Thymus (tissue), 11 donors: ENCODE measurements at regions not wholly inside any gene's neighbourhood (a gene's known extent, or its start where the extent isn't known, plus 50 kb on each side); places are given as distances from the start of the nearest gene placed in this dataset.

ENCODE experiments used
- DNase-seq, 9 donors: peaks; one replicate each; pipeline ENCODE4 v3.0.0-alpha.2; 2013; ENCODE audit warnings: low spot score in 9 of 9, low read depth in 6 of 9, missing footprints in 1 of 9
- H3K27ac ChIP-seq, 2 donors: one replicate each; pipeline ENCODE4 v1.5.1; 2013; ENCODE audit warnings: control low read depth in 1 of 2, low read depth in 1 of 2, low read length in 1 of 2, mild to moderate bottlenecking in 1 of 2, moderate library complexity in 1 of 2
- H3K27me3 ChIP-seq, 2 donors: one replicate each; pipeline ENCODE4 v1.5.1; 2013; ENCODE audit warnings: low read length in 1 of 2; ENCODE audit not compliant: control insufficient read depth in 2 of 2, insufficient read depth in 1 of 2
- H3K36me3 ChIP-seq, 2 donors: one replicate each; pipeline ENCODE4 v1.5.1; 2013; ENCODE audit warnings: low read length in 1 of 2, mild to moderate bottlenecking in 1 of 2, moderate library complexity in 1 of 2; ENCODE audit not compliant: control insufficient read depth in 2 of 2, insufficient read depth in 2 of 2
- H3K4me1 ChIP-seq, 2 donors: one replicate each; pipeline ENCODE4 v1.5.1; 2013; ENCODE audit warnings: low read length in 2 of 2; ENCODE audit not compliant: control insufficient read depth in 2 of 2, insufficient read depth in 2 of 2
- H3K4me3 ChIP-seq, 2 donors: one replicate each; pipeline ENCODE4 v1.5.1; 2013; ENCODE audit warnings: low read length in 2 of 2, control low read depth in 1 of 2, mild to moderate bottlenecking in 1 of 2
- H3K9me3 ChIP-seq, 2 donors: one replicate each; pipeline ENCODE4 v1.5.1; 2013; ENCODE audit warnings: low read length in 1 of 2, mild to moderate bottlenecking in 1 of 2; ENCODE audit not compliant: control insufficient read depth in 2 of 2, insufficient read depth in 1 of 2
- WGBS: extraction: QIAGEN DNeasy Blood & Tissue Kit; methylation state at CpG from one replicate; pipeline ENCODE4 v1.1.7; 2013; 5-methylcytosine and 5-hydroxymethylcytosine counted together
- donor health status: healthy.

DNA sequence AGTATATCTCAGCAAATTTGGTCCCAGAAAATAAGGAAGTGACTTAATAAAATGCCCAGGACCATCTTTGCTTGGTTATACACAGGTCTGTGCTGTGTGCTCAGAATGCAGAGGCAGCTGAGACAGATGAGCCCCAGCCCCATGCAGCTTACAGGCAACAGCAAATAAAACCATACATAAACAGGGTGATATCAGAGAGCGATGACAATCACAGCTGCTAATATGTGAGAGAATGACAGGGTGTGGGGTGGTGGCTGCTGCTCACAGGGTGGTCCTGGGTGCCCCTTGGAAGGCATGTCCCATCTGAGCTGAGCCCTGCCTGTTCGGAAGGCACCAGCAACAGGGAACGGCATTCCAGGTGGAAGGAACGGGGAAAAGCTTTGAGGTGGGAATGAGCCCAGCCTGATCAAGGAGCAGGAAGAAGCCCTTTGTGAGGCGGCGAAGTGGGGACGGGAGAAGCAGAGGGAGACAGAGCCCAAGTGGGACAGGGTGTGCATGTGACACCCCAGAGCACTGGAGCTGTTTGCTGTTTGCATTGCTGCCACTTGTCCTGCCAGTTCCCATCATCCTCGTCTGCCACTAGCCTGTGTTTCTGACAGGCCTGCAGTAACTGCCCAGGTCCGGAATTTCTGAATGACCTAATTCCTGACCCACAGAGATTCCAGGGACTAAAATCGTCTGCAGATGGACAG is 150.5 kb downstream of the KATNIP start:
- no peak for DNase-seq
- no peak overlapping the region for H3K27ac ChIP-seq
- H3K9me3 ChIP-seq = no peaks in the 10 kb centered on the region
- no peaks in the 10 kb centered on the region for H3K4me1 ChIP-seq
- no peaks in the 10 kb centered on the region for H3K27me3 ChIP-seq
- peaks cover 2 to 11% of the 10 kb centered on the region in 2 donors for H3K36me3 ChIP-seq
- H3K4me3 ChIP-seq = no peak overlapping the region
- 97% methylated on average over 10 of the region's 10 CpGs for WGBS

DNA sequence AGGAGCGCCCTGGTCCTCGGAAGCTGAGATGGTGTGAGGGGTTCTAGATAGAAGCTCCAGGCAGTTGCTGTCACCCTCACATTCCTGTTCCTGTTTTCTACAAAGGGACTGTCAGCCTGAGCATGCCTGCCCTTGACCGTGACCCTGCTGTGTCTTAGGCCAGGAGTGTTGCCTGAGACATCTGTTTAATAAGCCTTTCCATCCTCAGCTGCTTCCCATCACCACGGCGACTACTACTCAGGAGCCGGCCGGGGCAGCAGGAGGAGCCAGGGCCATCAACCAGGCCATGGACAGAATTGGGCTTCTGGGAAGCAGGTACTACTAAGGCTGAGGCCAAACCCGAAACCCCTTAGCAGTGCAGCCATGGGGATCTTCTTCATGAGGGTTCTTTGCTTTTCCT is 151.4 kb downstream of the KATNIP start:
- H3K9me3 ChIP-seq = no peaks in the 10 kb centered on the region
- H3K4me1 ChIP-seq = no peaks in the 10 kb centered on the region
- DNase-seq = no peak
- no peak overlapping the region for H3K27ac ChIP-seq
- peaks cover 2 to 14% of the 10 kb centered on the region in 2 donors for H3K36me3 ChIP-seq
- 96% methylated on average over 8 of the region's 8 CpGs for WGBS
- no peaks in the 10 kb centered on the region for H3K27me3 ChIP-seq
- H3K4me3 ChIP-seq = no peak overlapping the region

DNA sequence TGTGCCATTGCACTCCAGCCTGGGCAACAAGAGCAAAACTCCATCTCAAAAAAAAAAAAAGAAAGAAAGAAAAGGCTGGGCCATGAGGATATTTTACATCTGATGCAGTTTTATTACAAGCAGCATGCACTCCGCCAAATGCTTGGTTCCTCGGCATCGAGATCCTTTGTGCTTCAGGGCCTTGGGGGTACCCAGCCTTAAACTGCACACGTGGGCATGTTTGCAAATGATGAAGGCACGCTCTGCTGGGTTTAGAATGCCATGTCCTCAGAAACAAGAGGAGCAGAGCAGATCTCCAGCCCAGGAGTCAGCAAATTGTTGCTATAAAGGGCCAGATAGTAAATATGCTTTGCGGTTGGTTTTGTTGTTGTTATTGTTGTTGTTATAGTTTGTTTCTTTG is 153.2 kb downstream of the KATNIP start:
- no peak overlapping the region for H3K27ac ChIP-seq

DNA sequence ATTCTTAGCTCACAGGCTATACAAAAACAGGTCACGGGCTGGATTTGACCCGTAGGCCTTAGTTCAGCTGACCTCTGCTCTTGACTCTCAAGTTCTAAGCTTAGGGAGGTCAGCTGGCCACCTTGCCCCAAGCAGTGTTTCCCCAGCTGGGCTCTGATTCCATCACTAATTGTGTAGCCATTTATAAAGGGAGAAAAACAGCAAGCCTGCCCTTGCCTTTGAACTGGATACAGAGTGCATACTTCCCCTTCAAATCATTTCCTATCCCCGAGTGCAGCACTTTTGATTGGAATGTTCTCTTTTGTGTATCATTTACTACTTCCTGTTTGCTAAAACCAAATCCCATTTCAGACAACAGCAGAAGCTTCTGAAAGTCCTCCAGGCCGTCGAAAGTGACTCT is 153.6 kb downstream of the KATNIP start:
- Histone ChIP-seq H3K36me3 (peaks cover 2 to 12% of the 10 kb centered on the region in 2 donors), H3K27ac (no peak overlapping the region), H3K27me3 (no peaks in the 10 kb centered on the region), H3K4me1 (no peaks in the 10 kb centered on the region), H3K9me3 (no peaks in the 10 kb centered on the region), H3K4me3 (no peak overlapping the region)
- no peak for DNase-seq
- WGBS = 94% methylated on average over 5 of the region's 5 CpGs

More for the DNA sequence above, 153.2 kb downstream of the KATNIP start:
- no peak for DNase-seq
- WGBS = 97% methylated on average over 6 of the region's 6 CpGs
- no peak overlapping the region for H3K4me3 ChIP-seq
- H3K4me1 ChIP-seq = no peaks in the 10 kb centered on the region
- H3K27me3 ChIP-seq = no peaks in the 10 kb centered on the region
- peaks cover 2 to 14% of the 10 kb centered on the region in 2 donors for H3K36me3 ChIP-seq
- H3K9me3 ChIP-seq = no peaks in the 10 kb centered on the region

DNA sequence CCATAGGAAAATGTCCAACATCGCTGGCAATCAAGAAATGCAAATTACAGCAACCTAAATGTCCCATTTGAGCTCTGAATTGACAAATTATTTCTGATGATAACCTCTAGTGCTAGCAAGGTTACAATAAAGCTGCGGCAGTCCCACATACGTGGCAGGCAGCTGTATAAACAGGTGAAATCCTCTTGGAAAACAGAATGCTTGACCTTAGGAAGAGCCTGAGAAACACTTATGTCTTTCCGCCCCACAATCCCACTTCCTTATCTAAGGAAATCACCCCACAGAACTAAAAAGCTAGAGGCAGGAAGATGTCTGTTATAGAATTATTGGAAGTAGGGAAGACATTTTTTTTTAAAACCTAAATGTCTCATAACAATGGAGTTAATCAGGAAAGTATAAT is 154.3 kb downstream of the KATNIP start:
- H3K9me3 ChIP-seq = no peaks in the 10 kb centered on the region
- 97% methylated on average over 4 of the region's 4 CpGs for WGBS
- H3K4me1 ChIP-seq = no peaks in the 10 kb centered on the region
- no peak overlapping the region for H3K4me3 ChIP-seq
- H3K27ac ChIP-seq = no peak overlapping the region
- peaks cover 2 to 12% of the 10 kb centered on the region in 2 donors for H3K36me3 ChIP-seq
- no peaks in the 10 kb centered on the region for H3K27me3 ChIP-seq
- DNase-seq = no peak

DNA sequence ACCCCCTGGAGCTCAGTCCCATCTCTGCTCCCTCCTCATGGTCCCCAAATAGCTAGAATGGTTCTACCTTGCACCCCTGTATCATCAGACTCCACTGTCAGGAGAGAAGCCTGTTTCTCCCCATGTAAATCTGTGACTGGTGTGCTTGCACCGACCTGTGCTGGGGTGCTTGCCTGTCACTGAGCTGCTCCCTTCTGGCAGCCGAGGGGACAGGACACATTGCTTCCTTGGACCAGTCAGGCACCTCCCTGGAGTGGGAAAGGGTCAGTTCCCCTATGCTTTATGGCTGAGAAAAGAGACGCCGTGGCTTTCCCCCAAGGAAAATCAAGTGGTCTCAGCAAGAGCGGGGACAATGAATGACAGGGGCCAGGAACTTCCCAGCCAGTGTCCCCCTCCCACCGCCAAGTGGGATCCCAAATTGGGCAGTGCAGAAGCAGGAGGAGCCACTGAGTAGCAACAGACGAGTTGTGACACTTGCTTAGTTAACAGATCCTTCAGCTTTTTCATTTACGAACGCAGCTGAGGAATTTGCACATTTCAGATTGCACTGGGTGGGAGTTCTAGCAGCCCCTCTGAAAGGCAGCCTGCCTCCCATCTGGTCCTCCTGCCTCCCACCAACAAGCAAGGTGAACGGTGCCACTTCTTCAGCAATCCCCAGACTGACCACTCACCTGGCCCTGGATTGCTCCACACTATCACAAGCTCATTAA is 156.4 kb downstream of the KATNIP start:
- H3K36me3 ChIP-seq = peaks cover 0 to 7% of the 10 kb centered on the region in 2 donors
- no peaks in the 10 kb centered on the region for H3K9me3 ChIP-seq
- WGBS = 96% methylated on average over 10 of the region's 10 CpGs
- no peaks in the 10 kb centered on the region for H3K4me1 ChIP-seq
- H3K4me3 ChIP-seq = no peak overlapping the region
- no peaks in the 10 kb centered on the region for H3K27me3 ChIP-seq
- no peak overlapping the region for H3K27ac ChIP-seq
- DNase-seq = no peak

DNA sequence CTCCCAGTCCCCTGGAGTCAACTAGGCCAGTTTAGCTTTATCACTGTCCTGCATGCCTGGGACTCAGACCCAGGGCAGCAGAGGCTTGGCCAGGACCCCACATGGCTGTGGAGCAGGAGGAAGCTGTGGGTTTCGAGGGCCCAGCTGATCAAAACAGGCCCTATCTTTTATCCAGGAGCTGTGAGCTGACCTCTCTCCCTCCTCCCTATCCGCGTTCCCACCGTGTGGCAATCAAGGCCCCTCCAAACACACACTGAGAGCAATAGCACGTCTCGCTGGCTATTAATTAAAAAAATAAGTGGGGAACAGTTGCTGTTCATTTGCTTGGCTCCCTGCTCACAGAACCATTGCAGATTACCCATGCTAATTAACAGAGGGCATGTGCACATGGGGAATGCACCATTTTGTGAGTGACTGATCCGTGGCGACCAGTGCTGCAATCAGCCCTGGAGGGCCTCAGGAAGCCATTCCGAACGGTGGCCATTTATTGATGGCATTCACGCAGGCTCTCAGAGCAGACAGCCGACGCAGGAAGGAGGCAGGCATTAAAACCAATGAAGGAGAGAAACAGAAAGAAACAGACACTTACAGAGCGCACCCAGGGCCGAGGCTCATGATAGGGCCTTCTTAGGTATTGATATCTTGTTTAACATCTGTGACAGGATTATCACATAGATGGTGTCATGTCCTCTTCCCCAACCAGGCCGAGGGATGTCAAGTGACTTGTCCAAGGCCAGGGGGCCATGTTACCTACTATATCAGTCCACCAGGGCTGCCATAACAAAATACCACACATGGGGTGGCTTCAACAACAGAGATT is 157.1 kb downstream of the KATNIP start:
- peaks cover 0 to 8% of the 10 kb centered on the region in 2 donors for H3K36me3 ChIP-seq
- H3K27me3 ChIP-seq = no peaks in the 10 kb centered on the region
- H3K9me3 ChIP-seq = no peaks in the 10 kb centered on the region
- no peak for DNase-seq
- H3K27ac ChIP-seq = no peak overlapping the region
- H3K4me3 ChIP-seq = no peak overlapping the region
- no peaks in the 10 kb centered on the region for H3K4me1 ChIP-seq
- WGBS = 98% methylated on average over 16 of the region's 16 CpGs

DNA sequence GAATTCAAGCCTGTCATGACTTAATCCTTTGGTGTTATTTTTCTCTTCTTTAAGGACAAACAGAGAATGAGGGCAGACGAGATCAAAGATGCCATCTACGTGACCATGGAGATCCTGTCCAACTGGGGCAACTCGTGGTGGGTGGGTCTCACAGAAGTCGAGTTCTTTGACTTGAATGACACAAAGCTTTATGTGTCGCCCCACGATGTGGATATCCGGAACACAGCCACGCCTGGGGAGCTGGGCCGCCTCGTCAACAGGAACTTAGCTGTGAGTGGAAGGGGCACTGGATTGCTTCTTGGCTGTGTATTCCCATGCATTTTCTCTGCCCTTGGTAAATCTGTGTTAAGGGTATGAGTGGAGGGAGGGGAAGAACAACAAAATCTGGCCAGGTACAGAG is 158.7 kb downstream of the KATNIP start:
- Histone ChIP-seq H3K9me3 (no peaks in the 10 kb centered on the region), H3K27me3 (no peaks in the 10 kb centered on the region), H3K4me3 (no peak overlapping the region), H3K4me1 (no peaks in the 10 kb centered on the region), H3K27ac (no peak overlapping the region), H3K36me3 (peaks cover 0 to 11% of the 10 kb centered on the region in 2 donors)
- DNase-seq = no peak
- WGBS = 98% methylated on average over 10 of the region's 10 CpGs

DNA sequence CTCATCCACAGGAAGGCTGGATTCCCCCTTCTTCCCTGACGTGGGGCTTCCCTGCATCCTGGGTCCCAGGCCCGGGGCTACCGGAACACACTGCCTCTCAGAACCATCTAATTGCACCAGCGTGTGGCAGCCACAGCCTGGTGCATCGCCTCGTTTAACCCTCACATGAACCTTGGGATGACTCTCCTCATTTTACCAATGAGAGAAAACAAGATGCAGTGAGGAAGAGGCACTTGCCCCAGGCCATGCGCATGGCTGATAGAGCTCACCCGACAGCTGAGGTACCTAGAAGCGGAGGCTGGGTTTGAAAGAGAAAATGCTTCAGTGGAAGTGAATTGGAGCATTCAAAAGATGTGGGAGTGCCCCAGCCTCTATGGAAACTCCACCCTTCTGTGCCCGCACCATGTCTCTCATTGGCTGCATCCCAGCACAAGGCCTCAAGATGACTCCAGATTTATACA is 162.3 kb downstream of the KATNIP start:
- DNase-seq = no peak
- H3K36me3 ChIP-seq = peaks cover 0 to 7% of the 10 kb centered on the region in 2 donors
- WGBS = 94% methylated on average over 10 of the region's 10 CpGs

More for the DNA sequence above, 162.3 kb downstream of the KATNIP start:
- H3K27me3 ChIP-seq = no peaks in the 10 kb centered on the region
- no peak overlapping the region for H3K27ac ChIP-seq
- no peaks in the 10 kb centered on the region for H3K9me3 ChIP-seq
- H3K4me3 ChIP-seq = no peak overlapping the region
- no peaks in the 10 kb centered on the region for H3K4me1 ChIP-seq
